PC-9 (cell line): ENCODE measurements at regions not wholly inside any gene's neighbourhood (a gene's known extent, or its start where the extent isn't known, plus 50 kb on each side); places are given as distances from the start of the nearest gene placed in this dataset.

ENCODE experiments used
- BruUV-seq: library from RNA; stranded (reverse); fragments of 400-500 nt; replicated peaks from 2 replicates; lab custom pipeline; 2021; lab: Mats Ljungman, UMichigan
- CTCF ChIA-PET: fragments of 300-600 bp; sonication (Branson Sonifier 250); formaldehyde crosslinking; loops from one replicate; lab custom pipeline; 2022; ENCODE audit warnings: antibody characterized with exemption; lab: Charles Lee
- POLR2A ChIA-PET: fragments of 300-600 bp; sonication (Branson Sonifier 250); formaldehyde crosslinking; loops from one replicate; lab custom pipeline; 2022; ENCODE audit warnings: antibody characterized with exemption; ENCODE audit not compliant: unreplicated experiment; lab: Charles Lee
- DNase-seq, 2 experiments: peaks; one replicate each; pipeline versions ENCODE4 v3.0.0 to v3.0.0-alpha.2; 2015 to 2022; ENCODE audit warnings: mixed read lengths in 1 of 2
- H2AFZ ChIP-seq: fragments of 200-600 bp; sonication (generic); 2 replicates; pipeline ENCODE4 v1.8.1; 2017; ENCODE audit warnings: antibody characterized with exemption
- H3F3A ChIP-seq: fragments of 200-600 bp; sonication (generic); 2 replicates; pipeline ENCODE4 v1.8.1; 2017; ENCODE audit warnings: antibody characterized with exemption, mild to moderate bottlenecking, low read depth; ENCODE audit not compliant: insufficient read depth
- H3K27ac ChIP-seq: fragments of 200-600 bp; sonication (generic); 2 replicates; pipeline ENCODE4 v1.6.1; 2016; ENCODE audit warnings: mixed run types
- H3K27me3 ChIP-seq: fragments of 200-600 bp; sonication (generic); 2 replicates; pipeline ENCODE4 v1.6.1; 2016; ENCODE audit warnings: low read depth, mixed run types; ENCODE audit not compliant: insufficient read depth
- H3K36me3 ChIP-seq: fragments of 200-600 bp; sonication (generic); 2 replicates; pipeline ENCODE4 v1.6.1; 2016; ENCODE audit warnings: low read depth, mixed run types
- H3K4me1 ChIP-seq: fragments of 200-600 bp; sonication (generic); replicated peaks from 2 replicates; pipeline ENCODE4 v1.6.1; 2016; ENCODE audit warnings: mixed run types; ENCODE audit not compliant: insufficient read depth
- H3K4me2 ChIP-seq: fragments of 200-600 bp; sonication (generic); 2 replicates; pipeline ENCODE4 v1.6.1; 2017; ENCODE audit warnings: mixed run types
- H3K4me3 ChIP-seq: fragments of 200-600 bp; sonication (generic); 2 replicates; pipeline ENCODE4 v1.6.1; 2016; ENCODE audit warnings: mixed run types
- H3K79me2 ChIP-seq: fragments of 200-600 bp; sonication (generic); 2 replicates; pipeline ENCODE4 v1.6.1; 2017; ENCODE audit warnings: low read depth, mixed run types
- H3K9me2 ChIP-seq: fragments of 200-600 bp; sonication (generic); 2 replicates; pipeline ENCODE4 v1.8.1; 2017; ENCODE audit warnings: mild to moderate bottlenecking; ENCODE audit not compliant: insufficient read depth
- H3K9me3 ChIP-seq: fragments of 200-600 bp; sonication (generic); 2 replicates; pipeline ENCODE4 v1.8.1; 2016; ENCODE audit warnings: low read depth; ENCODE audit not compliant: insufficient read depth
- H4K20me1 ChIP-seq: fragments of 200-600 bp; sonication (generic); 2 replicates; pipeline ENCODE4 v1.8.1; 2017; ENCODE audit not compliant: insufficient read depth
- CTCF ChIP-seq: fragments of 200-600 bp; sonication (generic); conservative IDR thresholded peaks from 2 replicates; pipeline ENCODE4 v1.6.1; 2017; ENCODE audit warnings: mixed run types, antibody characterized with exemption, mild to moderate bottlenecking, moderate library complexity
- EZH2 ChIP-seq: fragments of 200-600 bp; sonication (generic); IDR thresholded peaks from 2 replicates; pipeline ENCODE4 v1.8.0; 2017; ENCODE audit warnings: antibody characterized with exemption, low read depth
- intact Hi-C: fragments of 100-400 bp; cut with micrococcal nuclease; formaldehyde crosslinking; loops from one replicate; pipeline ENCODE4 v1.10.0; 2022; ENCODE audit not compliant: unreplicated experiment

GRCh38 chr16:65289022-65289421 is 167.2 kb upstream of the CDH11 start:
- no peaks in the 10 kb centered on the region for H3K36me3 ChIP-seq
- H3K4me2 ChIP-seq: no peak overlapping the region
- H4K20me1 ChIP-seq: no peaks in the 10 kb centered on the region
- TF ChIP-seq EZH2 (no peak), CTCF (no peak)
- DNase-seq: no peak
- intact Hi-C loops: no loop called here
- CTCF ChIA-PET: no interaction called here
- no peak overlapping the region for H2AFZ ChIP-seq
- no peaks in the 10 kb centered on the region for H3F3A ChIP-seq
- no peaks in the 10 kb centered on the region for H3K4me1 ChIP-seq
- H3K9me3 ChIP-seq: no peaks in the 10 kb centered on the region
- no TSS peak for BruUV-seq
- no peaks in the 10 kb centered on the region for H3K9me2 ChIP-seq
- no peak overlapping the region for H3K4me3 ChIP-seq
- H3K27ac ChIP-seq: no peak overlapping the region
- H3K79me2 ChIP-seq: no peaks in the 10 kb centered on the region
- H3K27me3 ChIP-seq: no peaks in the 10 kb centered on the region; the same call in 1 of the 2 replicates
- POLR2A ChIA-PET: no interaction called here

GRCh38 chr16:65287307-65287706 is 165.4 kb upstream of the CDH11 start:
- Histone ChIP-seq H3K9me2 (no peaks in the 10 kb centered on the region), H3K9me3 (no peaks in the 10 kb centered on the region), H3F3A (no peaks in the 10 kb centered on the region), H3K4me2 (no peak overlapping the region), H4K20me1 (no peaks in the 10 kb centered on the region), H3K27ac (no peak overlapping the region), H3K36me3 (no peaks in the 10 kb centered on the region), H3K27me3 (no peaks in the 10 kb centered on the region; the same call in 1 of the 2 replicates), H3K4me1 (no peaks in the 10 kb centered on the region), H3K79me2 (no peaks in the 10 kb centered on the region), H2AFZ (no peak overlapping the region), H3K4me3 (no peak overlapping the region)
- ChIA-PET CTCF (no interaction called here), POLR2A (no interaction called here)
- intact Hi-C loops: no loop called here
- no TSS peak for BruUV-seq
- no peak for TF ChIP-seq EZH2
- TF ChIP-seq CTCF: no peak
- DNase-seq: no peak

- H3K27me3 ChIP-seq: no peaks in the 10 kb centered on the region; the same call in 1 of the 2 replicates
- no peak overlapping the region for H3K4me2 ChIP-seq
Measured at GRCh38 chr16:65285128-65286048, 163.5 kb upstream of the CDH11 start.

More at GRCh38 chr16:65285128-65286048, 163.5 kb upstream of the CDH11 start:
- intact Hi-C loops: no loop called here
- Histone ChIP-seq H3K36me3 (no peaks in the 10 kb centered on the region), H3K27ac (no peak overlapping the region), H3F3A (no peaks in the 10 kb centered on the region), H3K9me2 (no peaks in the 10 kb centered on the region), H3K9me3 (no peaks in the 10 kb centered on the region), H3K79me2 (no peaks in the 10 kb centered on the region), H4K20me1 (no peaks in the 10 kb centered on the region), H3K4me1 (no peaks in the 10 kb centered on the region), H2AFZ (no peak overlapping the region), H3K4me3 (no peak overlapping the region)
- ChIA-PET POLR2A (no interaction called here), CTCF (no interaction called here)
- no peak for TF ChIP-seq EZH2
- no peak for TF ChIP-seq CTCF
- no TSS peak for BruUV-seq
- no peak for DNase-seq
